GM12878 (cell line): ENCODE measurements at regions not wholly inside any gene's neighbourhood (a gene's known extent, or its start where the extent isn't known, plus 50 kb on each side); places are given as distances from the start of the nearest gene placed in this dataset.

ENCODE experiments used
- CEBPB ChIP-seq, 2 experiments: fragments of 150-350 bp in 1 of 2; IDR thresholded peaks; 2 replicates each; pipeline ENCODE4 v1.6.1; 2012 to 2014; ENCODE audit warnings: low read depth in 2 of 2, low read length in 2 of 2, borderline replicate concordance in 1 of 2, inconsistent platforms in 1 of 2
- ETV6 ChIP-seq, 2 experiments: fragments of 450-650 bp in 1 of 2; IDR thresholded peaks in 1 of 2; conservative IDR thresholded peaks in 1 of 2; 2 replicates each; pipeline ENCODE4 v1.6.1; 2014; ENCODE audit warnings: antibody characterized with exemption in 1 of 2, borderline replicate concordance in 1 of 2, low read depth in 1 of 2, mild to moderate bottlenecking in 1 of 2, moderate library complexity in 1 of 2
- POLR2A ChIP-seq: IDR thresholded peaks from 2 replicates; pipeline ENCODE4 v1.6.1; 2011; ENCODE audit warnings: low read depth, mild to moderate bottlenecking, low read length
- SMAD5 ChIP-seq: IDR thresholded peaks from 2 replicates; pipeline ENCODE4 v1.6.1; 2016; ENCODE audit warnings: antibody characterized with exemption, low read depth
- SPI1 ChIP-seq: IDR thresholded peaks from 2 replicates; pipeline ENCODE4 v1.6.1; 2011; ENCODE audit warnings: low read depth, mild to moderate bottlenecking, low read length, moderate library complexity, borderline replicate concordance; ENCODE audit not compliant: insufficient read depth
- TF ChIP-seq, protein P1 (sequence below): IDR thresholded peaks from 2 replicates; pipeline ENCODE4 v1.6.1; 2011; ENCODE audit warnings: mild to moderate bottlenecking, low read depth, low read length, moderate library complexity; ENCODE audit not compliant: insufficient replicate concordance
- TF ChIP-seq, protein P2 (sequence below), 3 experiments: IDR thresholded peaks in 2 of 3; conservative IDR thresholded peaks in 1 of 3; 2 replicates each; pipeline ENCODE4 v1.5.1; 2011; ENCODE audit warnings: low read depth in 3 of 3, low read length in 3 of 3, mild to moderate bottlenecking in 3 of 3, control low read depth in 2 of 3, moderate library complexity in 2 of 3, inconsistent platforms in 1 of 3, mixed read lengths in 1 of 3; ENCODE audit not compliant: control insufficient read depth in 2 of 3, insufficient read depth in 1 of 3; ENCODE audit errors: extremely low read depth in 1 of 3
- TF ChIP-seq, protein P3 (sequence below): IDR thresholded peaks from 2 replicates; pipeline ENCODE4 v1.6.1; 2011; ENCODE audit warnings: low read depth, low read length, improper control_type of control experiment, borderline replicate concordance

DNA sequence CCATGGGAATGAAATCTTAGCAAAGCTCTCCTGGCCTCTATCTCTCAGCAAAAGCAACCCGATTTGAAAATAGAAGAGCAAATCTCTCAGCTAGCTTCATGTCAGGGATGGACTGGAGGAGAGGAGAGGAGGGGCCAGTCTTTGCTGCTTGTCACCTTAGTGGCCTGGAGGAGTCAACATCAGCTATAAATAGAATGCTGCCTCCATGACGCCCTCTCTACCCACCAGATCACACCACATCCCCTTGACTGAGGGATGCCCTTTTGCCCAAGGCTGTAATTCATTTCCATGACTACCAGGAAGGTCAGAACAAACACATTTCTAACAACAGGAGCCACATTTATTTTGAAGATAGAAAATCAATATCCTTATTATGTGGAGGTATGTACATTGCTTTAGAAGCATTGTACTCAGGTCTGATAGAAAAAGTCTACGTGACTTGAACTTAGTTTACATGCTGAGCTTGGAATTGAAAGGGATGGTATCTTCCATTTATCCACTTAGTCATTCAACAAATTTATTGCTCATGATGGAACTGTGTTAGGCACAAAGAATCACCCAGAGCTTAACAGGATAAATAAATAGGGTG, 92.4 kb upstream of the LIFR start:
- TF ChIP-seq, protein P1, sequence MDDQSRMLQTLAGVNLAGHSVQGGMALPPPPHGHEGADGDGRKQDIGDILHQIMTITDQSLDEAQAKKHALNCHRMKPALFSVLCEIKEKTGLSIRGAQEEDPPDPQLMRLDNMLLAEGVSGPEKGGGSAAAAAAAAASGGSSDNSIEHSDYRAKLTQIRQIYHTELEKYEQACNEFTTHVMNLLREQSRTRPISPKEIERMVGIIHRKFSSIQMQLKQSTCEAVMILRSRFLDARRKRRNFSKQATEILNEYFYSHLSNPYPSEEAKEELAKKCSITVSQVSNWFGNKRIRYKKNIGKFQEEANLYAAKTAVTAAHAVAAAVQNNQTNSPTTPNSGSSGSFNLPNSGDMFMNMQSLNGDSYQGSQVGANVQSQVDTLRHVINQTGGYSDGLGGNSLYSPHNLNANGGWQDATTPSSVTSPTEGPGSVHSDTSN = no peak
- TF ChIP-seq, protein P2, sequence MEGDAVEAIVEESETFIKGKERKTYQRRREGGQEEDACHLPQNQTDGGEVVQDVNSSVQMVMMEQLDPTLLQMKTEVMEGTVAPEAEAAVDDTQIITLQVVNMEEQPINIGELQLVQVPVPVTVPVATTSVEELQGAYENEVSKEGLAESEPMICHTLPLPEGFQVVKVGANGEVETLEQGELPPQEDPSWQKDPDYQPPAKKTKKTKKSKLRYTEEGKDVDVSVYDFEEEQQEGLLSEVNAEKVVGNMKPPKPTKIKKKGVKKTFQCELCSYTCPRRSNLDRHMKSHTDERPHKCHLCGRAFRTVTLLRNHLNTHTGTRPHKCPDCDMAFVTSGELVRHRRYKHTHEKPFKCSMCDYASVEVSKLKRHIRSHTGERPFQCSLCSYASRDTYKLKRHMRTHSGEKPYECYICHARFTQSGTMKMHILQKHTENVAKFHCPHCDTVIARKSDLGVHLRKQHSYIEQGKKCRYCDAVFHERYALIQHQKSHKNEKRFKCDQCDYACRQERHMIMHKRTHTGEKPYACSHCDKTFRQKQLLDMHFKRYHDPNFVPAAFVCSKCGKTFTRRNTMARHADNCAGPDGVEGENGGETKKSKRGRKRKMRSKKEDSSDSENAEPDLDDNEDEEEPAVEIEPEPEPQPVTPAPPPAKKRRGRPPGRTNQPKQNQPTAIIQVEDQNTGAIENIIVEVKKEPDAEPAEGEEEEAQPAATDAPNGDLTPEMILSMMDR (IDR thresholded peaks at IDR 0.05 in 2 of 3, conservative IDR thresholded peaks at IDR 0.05 in 1 of 3; ENCODE audit: control insufficient read depth in 2 of 3, extremely low read depth in 1 of 3, insufficient read depth in 1 of 3, low read depth in 3 of 3, low read length in 3 of 3) = no peak
- no peak for TF ChIP-seq SPI1
- no peak for TF ChIP-seq ETV6 (conservative IDR thresholded peaks at IDR 0.05 in 1 of 2, IDR thresholded peaks at IDR 0.05 in 1 of 2; ENCODE audit: borderline replicate concordance in 1 of 2, low read depth in 1 of 2)
- no peak for TF ChIP-seq POLR2A
- TF ChIP-seq, protein P3, sequence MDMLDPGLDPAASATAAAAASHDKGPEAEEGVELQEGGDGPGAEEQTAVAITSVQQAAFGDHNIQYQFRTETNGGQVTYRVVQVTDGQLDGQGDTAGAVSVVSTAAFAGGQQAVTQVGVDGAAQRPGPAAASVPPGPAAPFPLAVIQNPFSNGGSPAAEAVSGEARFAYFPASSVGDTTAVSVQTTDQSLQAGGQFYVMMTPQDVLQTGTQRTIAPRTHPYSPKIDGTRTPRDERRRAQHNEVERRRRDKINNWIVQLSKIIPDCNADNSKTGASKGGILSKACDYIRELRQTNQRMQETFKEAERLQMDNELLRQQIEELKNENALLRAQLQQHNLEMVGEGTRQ = no peak
- no peak for TF ChIP-seq CEBPB (IDR thresholded peaks at IDR 0.05; ENCODE audit: borderline replicate concordance in 1 of 2, low read depth in 2 of 2, low read length in 2 of 2)
- no peak for TF ChIP-seq SMAD5
